LNCAP (cell line): ENCODE measurements at regions not wholly inside any gene's neighbourhood (a gene's known extent, or its start where the extent isn't known, plus 50 kb on each side); places are given as distances from the start of the nearest gene placed in this dataset.

Source experiments
- CTCF ChIP-seq: fragments of 450-650 bp; IDR thresholded peaks from 2 replicates; pipeline ENCODE4 v1.5.1; 2017; ENCODE audit warnings: mild to moderate bottlenecking

GRCh38 chr5:96297290-96297689, 135.8 kb downstream of the PCSK1 start:
- no peak for TF ChIP-seq CTCF

- no peak for TF ChIP-seq CTCF
These were observed 138.2 kb downstream of the PCSK1 start for GRCh38 chr5:96294884-96295202.

GRCh38 chr5:96293966-96294883, 138.8 kb downstream of the PCSK1 start:
- no peak for TF ChIP-seq CTCF

- no peak for TF ChIP-seq CTCF
These were observed 140.3 kb downstream of the PCSK1 start for GRCh38 chr5:96292582-96293247.

GRCh38 chr5:96288845-96289185, 144.2 kb downstream of the PCSK1 start:
- TF ChIP-seq CTCF = no peak

- no peak for TF ChIP-seq CTCF
These were observed 144.7 kb downstream of the PCSK1 start for GRCh38 chr5:96288166-96288844.

- TF ChIP-seq CTCF = no peak
These were observed 145.9 kb downstream of the PCSK1 start for GRCh38 chr5:96287136-96287535.
